ENCODE measurements at regions not wholly inside any gene's neighbourhood (a gene's known extent, or its start where the extent isn't known, plus 50 kb on each side); places are given as distances from the start of the nearest gene placed in this dataset.

- ATAC-seq (ENCODE audit: low FRiP score in 2 of 2) = no peak
- H3K4me3 ChIP-seq = no peak overlapping the region
- no peaks in the 10 kb centered on the region for H3K4me1 ChIP-seq
- WGBS, 2 donors = 69 to 78% methylated on average over 2 of the region's 2 CpGs
- H3K36me3 ChIP-seq = no peaks in the 10 kb centered on the region
- DNase-seq = no peak
- TF ChIP-seq, protein P1, sequence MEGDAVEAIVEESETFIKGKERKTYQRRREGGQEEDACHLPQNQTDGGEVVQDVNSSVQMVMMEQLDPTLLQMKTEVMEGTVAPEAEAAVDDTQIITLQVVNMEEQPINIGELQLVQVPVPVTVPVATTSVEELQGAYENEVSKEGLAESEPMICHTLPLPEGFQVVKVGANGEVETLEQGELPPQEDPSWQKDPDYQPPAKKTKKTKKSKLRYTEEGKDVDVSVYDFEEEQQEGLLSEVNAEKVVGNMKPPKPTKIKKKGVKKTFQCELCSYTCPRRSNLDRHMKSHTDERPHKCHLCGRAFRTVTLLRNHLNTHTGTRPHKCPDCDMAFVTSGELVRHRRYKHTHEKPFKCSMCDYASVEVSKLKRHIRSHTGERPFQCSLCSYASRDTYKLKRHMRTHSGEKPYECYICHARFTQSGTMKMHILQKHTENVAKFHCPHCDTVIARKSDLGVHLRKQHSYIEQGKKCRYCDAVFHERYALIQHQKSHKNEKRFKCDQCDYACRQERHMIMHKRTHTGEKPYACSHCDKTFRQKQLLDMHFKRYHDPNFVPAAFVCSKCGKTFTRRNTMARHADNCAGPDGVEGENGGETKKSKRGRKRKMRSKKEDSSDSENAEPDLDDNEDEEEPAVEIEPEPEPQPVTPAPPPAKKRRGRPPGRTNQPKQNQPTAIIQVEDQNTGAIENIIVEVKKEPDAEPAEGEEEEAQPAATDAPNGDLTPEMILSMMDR (IDR thresholded peaks at IDR 0.05) = no peak
- no peak for TF ChIP-seq POLR2A (IDR thresholded peaks at IDR 0.05)
- no peak for TF ChIP-seq POLR2AphosphoS5 (IDR thresholded peaks at IDR 0.05)
- no peak for TF ChIP-seq EP300 (IDR thresholded peaks at IDR 0.05)
- no peaks in the 10 kb centered on the region for H3K9me3 ChIP-seq
- H3K27me3 ChIP-seq = no peaks in the 10 kb centered on the region
- no peak overlapping the region for H3K27ac ChIP-seq
These were observed 335.3 kb upstream of the SMIM21 start for GRCh38 chr18:75762758-75763157.

GRCh38 chr18:75760208-75760607, 332.7 kb upstream of the SMIM21 start:
- Histone ChIP-seq H3K4me3 (no peak overlapping the region), H3K36me3 (no peaks in the 10 kb centered on the region), H3K27ac (no peak overlapping the region), H3K4me1 (no peaks in the 10 kb centered on the region), H3K9me3 (no peaks in the 10 kb centered on the region), H3K27me3 (no peaks in the 10 kb centered on the region)
- WGBS, 2 donors = 56% methylated on average over 1 of the region's 1 CpG
- ATAC-seq (ENCODE audit: low FRiP score in 2 of 2) (no peak), DNase-seq (no peak)
- TF ChIP-seq POLR2A (IDR thresholded peaks at IDR 0.05) (no peak), POLR2AphosphoS5 (IDR thresholded peaks at IDR 0.05) (no peak), EP300 (IDR thresholded peaks at IDR 0.05) (no peak)

GRCh38 chr18:75757951-75758350, 330.4 kb upstream of the SMIM21 start:
- DNase-seq (no peak), ATAC-seq (ENCODE audit: low FRiP score in 2 of 2) (no peak)
- Histone ChIP-seq H3K36me3 (no peaks in the 10 kb centered on the region), H3K4me1 (no peaks in the 10 kb centered on the region), H3K27me3 (no peaks in the 10 kb centered on the region), H3K27ac (no peak overlapping the region), H3K9me3 (no peaks in the 10 kb centered on the region), H3K4me3 (no peak overlapping the region)
- TF ChIP-seq, protein P1 (IDR thresholded peaks at IDR 0.05) = no peak
- TF ChIP-seq EP300 (IDR thresholded peaks at IDR 0.05) = no peak
- no peak for TF ChIP-seq POLR2A (IDR thresholded peaks at IDR 0.05)
- TF ChIP-seq POLR2AphosphoS5 (IDR thresholded peaks at IDR 0.05) = no peak
- 61 to 65% methylated on average over 7 of the region's 7 CpGs for WGBS, 2 donors

DNA sequence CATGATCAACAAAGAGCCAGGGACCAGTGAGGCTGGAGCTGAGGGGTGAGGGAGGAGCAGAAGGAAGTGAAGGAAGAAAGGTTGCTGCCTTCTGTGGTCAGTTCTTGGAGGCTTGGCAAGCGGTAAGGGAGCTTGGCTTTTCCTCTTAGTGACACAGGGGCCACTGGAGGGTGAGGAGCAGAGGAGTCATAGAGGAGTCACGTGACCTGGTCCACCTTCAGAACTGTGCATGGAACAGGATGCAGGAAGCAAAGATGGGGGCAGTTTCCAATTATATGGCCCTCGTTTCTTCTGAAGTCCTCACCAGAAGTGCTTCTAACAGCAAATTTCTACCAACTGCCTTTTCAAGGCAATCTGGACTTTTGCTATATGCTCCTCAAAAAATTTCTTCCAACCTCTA, 326.9 kb upstream of the SMIM21 start:
- DNase-seq (no peak), ATAC-seq (ENCODE audit: low FRiP score in 2 of 2) (peak in 1 of 2 donors; percentile 15)
- Histone ChIP-seq H3K9me3 (no peaks in the 10 kb centered on the region), H3K27me3 (no peaks in the 10 kb centered on the region), H3K4me3 (no peak overlapping the region), H3K27ac (no peak overlapping the region), H3K4me1 (no peaks in the 10 kb centered on the region), H3K36me3 (no peaks in the 10 kb centered on the region)
- no peak for TF ChIP-seq EP300 (IDR thresholded peaks at IDR 0.05)
- TF ChIP-seq POLR2A (IDR thresholded peaks at IDR 0.05) = no peak
- TF ChIP-seq, protein P1 (IDR thresholded peaks at IDR 0.05) = no peak
- TF ChIP-seq POLR2AphosphoS5 (IDR thresholded peaks at IDR 0.05) = no peak
- WGBS, 2 donors = 71 to 74% methylated on average over 3 of the region's 3 CpGs

- TF ChIP-seq, protein P1 (IDR thresholded peaks at IDR 0.05) = no peak
- TF ChIP-seq POLR2AphosphoS5 (IDR thresholded peaks at IDR 0.05) = no peak
- no peak for TF ChIP-seq EP300 (IDR thresholded peaks at IDR 0.05)
- TF ChIP-seq POLR2A (IDR thresholded peaks at IDR 0.05) = no peak
- no peak overlapping the region for H3K27ac ChIP-seq
- H3K36me3 ChIP-seq = no peaks in the 10 kb centered on the region
- 98 to 100% methylated on average over 2 to 3 of the region's 3 CpGs for WGBS, 2 donors
- no peak overlapping the region for H3K4me3 ChIP-seq
- no peaks in the 10 kb centered on the region for H3K4me1 ChIP-seq
- no peaks in the 10 kb centered on the region for H3K9me3 ChIP-seq
- ATAC-seq (ENCODE audit: low FRiP score in 2 of 2) = peak in 1 of 2 donors; percentile 31
- DNase-seq = peak in 1 of 2 donors; percentile 10
- H3K27me3 ChIP-seq = no peaks in the 10 kb centered on the region
These were observed 326.2 kb upstream of the SMIM21 start for GRCh38 chr18:75753753-75754152.
